ENCODE measurements at regions not wholly inside any gene's neighbourhood (a gene's known extent, or its start where the extent isn't known, plus 50 kb on each side); places are given as distances from the start of the nearest gene placed in this dataset.

DNA sequence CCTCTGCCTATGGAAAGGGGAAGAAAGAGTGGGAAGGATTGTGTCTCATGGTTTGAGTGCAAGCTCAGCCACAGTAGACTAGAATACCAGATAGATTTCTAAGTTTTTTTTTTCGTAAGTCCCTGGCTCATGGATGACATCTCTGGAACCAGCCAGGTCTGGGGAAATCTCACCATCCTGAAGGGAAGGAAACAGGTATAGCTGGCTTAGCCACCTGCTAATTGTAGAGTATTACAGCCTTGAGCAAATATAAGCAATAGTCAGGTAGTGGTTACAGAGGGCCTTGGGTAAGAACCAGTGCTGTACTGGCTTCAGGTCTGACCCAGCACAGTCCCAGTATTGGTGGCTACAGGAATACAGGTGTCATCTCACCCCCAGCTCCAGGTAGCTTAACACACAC, 500.9 kb upstream of the PRMT6 start:
- H3K4me3 ChIP-seq (ENCODE audit: low read depth, low read length): no peak overlapping the region
- H3K27me3 ChIP-seq (ENCODE audit: control insufficient read depth, insufficient read depth, low read length): no peaks in the 10 kb centered on the region
- no peak for DNase-seq (ENCODE audit: low read depth)
- H3K36me3 ChIP-seq (ENCODE audit: control insufficient read depth, insufficient read depth, low read length): no peaks in the 10 kb centered on the region
- TF ChIP-seq, protein P1, sequence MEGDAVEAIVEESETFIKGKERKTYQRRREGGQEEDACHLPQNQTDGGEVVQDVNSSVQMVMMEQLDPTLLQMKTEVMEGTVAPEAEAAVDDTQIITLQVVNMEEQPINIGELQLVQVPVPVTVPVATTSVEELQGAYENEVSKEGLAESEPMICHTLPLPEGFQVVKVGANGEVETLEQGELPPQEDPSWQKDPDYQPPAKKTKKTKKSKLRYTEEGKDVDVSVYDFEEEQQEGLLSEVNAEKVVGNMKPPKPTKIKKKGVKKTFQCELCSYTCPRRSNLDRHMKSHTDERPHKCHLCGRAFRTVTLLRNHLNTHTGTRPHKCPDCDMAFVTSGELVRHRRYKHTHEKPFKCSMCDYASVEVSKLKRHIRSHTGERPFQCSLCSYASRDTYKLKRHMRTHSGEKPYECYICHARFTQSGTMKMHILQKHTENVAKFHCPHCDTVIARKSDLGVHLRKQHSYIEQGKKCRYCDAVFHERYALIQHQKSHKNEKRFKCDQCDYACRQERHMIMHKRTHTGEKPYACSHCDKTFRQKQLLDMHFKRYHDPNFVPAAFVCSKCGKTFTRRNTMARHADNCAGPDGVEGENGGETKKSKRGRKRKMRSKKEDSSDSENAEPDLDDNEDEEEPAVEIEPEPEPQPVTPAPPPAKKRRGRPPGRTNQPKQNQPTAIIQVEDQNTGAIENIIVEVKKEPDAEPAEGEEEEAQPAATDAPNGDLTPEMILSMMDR (IDR thresholded peaks at IDR 0.05; ENCODE audit: insufficient read depth, low read length, poor library complexity, severe bottlenecking): no peak

DNA sequence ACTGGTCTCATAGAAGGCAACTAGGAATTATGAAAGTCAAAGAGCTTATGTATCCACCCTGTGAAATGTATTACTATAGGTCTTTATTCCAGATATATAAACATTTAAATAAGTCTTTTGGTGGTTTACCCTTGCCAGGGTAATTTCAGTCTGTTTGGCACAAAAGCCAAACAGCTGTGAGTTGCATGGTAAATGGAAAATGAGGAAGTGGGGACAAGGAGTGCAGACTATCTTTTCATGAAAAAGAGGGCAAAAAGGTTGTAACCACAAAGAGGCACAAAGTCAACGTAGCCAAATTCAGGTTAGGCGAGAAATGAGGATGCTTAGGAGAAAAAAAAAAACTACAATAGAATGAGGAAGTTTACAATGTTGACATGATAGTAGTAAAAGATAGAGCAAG, 492.3 kb upstream of the PRMT6 start:
- DNase-seq (ENCODE audit: low read depth): no peak
- no peaks in the 10 kb centered on the region for H3K27me3 ChIP-seq (ENCODE audit: control insufficient read depth, insufficient read depth, low read length)
- TF ChIP-seq, protein P1 (IDR thresholded peaks at IDR 0.05; ENCODE audit: insufficient read depth, low read length, poor library complexity, severe bottlenecking): no peak

DNA sequence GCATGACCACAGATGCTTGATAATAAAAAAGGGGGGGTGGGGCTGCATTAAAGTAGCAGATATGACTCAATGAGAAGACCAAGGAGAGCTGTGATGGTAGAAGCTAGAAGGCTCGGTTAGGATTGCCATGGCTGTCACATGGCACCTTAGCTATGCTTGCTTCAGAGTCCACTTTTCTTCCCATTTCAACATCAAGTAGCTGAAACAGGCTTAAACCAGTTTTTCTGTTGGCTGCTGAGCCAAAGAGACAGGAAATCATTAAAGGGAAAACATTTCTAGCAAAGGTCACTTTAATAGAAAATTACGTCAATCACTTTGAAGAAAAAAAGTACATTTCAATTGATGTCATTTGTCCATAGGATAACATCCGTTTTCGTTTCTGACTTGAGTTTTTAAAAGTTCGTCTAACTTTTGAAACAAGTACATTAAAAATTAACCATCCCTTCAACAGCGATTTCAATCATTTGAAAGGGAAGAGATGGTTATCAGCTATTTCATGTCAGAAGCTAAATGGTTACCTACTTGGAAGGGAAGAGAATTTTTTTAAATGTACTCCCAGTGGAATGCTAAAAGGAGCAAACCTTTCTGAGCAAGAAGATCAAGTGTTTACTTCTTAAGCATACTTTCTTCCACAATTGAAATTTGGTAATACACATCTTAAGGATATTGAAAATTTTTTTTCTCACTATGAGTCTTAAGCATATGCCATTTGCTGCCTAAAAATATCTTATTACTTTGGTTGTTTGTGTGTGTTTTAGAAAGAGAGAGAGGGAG, 488.1 kb upstream of the PRMT6 start:
- H3K27me3 ChIP-seq (ENCODE audit: control insufficient read depth, insufficient read depth, low read length): no peaks in the 10 kb centered on the region
- no peaks in the 10 kb centered on the region for H3K36me3 ChIP-seq (ENCODE audit: control insufficient read depth, insufficient read depth, low read length)
- TF ChIP-seq, protein P1 (IDR thresholded peaks at IDR 0.05; ENCODE audit: insufficient read depth, low read length, poor library complexity, severe bottlenecking): no peak
- H3K4me3 ChIP-seq (ENCODE audit: low read depth, low read length): no peak overlapping the region
- no peak for DNase-seq (ENCODE audit: low read depth)

More for the DNA sequence above, 492.3 kb upstream of the PRMT6 start:
- H3K4me3 ChIP-seq (ENCODE audit: low read depth, low read length): no peak overlapping the region
- no peaks in the 10 kb centered on the region for H3K36me3 ChIP-seq (ENCODE audit: control insufficient read depth, insufficient read depth, low read length)

DNA sequence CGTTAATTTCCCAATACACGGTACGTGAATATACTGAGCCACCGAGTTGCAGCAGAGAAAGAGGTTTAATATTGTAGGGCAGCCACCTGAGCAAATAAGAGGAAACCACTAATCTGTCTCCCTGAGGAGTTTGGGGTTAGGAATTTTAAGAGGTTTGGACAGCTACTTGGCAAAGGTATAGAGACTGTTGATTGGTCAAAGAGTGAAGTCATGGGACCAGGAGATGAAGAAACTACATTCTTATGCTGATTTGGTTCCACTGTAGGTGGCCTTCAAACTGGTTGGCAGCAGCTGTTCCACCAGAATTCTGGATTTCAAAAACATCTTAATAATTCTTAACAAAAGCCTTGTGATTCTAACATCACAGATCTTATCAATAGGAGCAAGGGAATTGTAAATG, 485.4 kb upstream of the PRMT6 start:
- H3K36me3 ChIP-seq (ENCODE audit: control insufficient read depth, insufficient read depth, low read length): no peaks in the 10 kb centered on the region
- H3K27me3 ChIP-seq (ENCODE audit: control insufficient read depth, insufficient read depth, low read length): no peaks in the 10 kb centered on the region
- H3K4me3 ChIP-seq (ENCODE audit: low read depth, low read length): no peak overlapping the region
- DNase-seq (ENCODE audit: low read depth): no peak
- TF ChIP-seq, protein P1 (IDR thresholded peaks at IDR 0.05; ENCODE audit: insufficient read depth, low read length, poor library complexity, severe bottlenecking): no peak

DNA sequence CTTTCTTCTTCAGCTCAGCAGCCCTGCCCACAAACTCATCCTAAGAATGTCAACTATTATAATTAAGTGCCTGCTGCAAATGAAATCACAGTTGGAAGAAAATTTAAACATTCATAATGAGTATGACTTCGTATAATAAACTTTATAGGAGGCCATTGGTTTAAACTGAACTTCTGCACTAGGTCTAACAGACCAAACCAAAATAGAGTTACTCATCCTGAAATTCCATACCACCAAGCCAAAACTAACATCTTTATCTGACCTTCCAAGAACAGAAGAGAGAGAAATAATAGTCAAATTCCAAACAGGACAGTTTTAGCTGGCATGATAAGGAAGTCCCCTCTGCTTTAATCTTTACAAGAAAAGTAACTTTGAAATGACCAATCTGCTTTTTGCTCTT, 472.4 kb upstream of the PRMT6 start:
- H3K36me3 ChIP-seq (ENCODE audit: control insufficient read depth, insufficient read depth, low read length): no peaks in the 10 kb centered on the region
- no peak for DNase-seq (ENCODE audit: low read depth)
- TF ChIP-seq, protein P1 (IDR thresholded peaks at IDR 0.05; ENCODE audit: insufficient read depth, low read length, poor library complexity, severe bottlenecking): no peak
- H3K27me3 ChIP-seq (ENCODE audit: control insufficient read depth, insufficient read depth, low read length): no peaks in the 10 kb centered on the region
- H3K4me3 ChIP-seq (ENCODE audit: low read depth, low read length): no peak overlapping the region

DNA sequence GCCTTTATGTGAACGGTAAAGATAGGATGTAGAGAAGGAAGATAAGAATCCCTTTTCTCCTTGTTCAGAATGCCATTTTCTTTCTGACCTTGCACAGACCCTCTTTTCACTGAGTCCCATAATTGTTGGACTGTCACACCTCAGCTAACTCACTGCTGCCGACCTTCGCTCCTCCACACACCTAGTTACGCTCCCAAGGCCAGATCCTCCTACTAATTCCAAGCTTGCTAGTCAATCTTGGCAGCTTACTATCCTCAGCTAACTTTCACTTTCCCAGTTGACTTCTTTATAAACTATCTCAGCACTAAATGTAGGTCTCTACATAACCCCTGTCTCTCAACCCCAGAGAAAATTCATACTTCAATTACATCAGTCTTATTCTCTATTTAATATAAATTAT, 471.8 kb upstream of the PRMT6 start:
- TF ChIP-seq, protein P1 (IDR thresholded peaks at IDR 0.05; ENCODE audit: insufficient read depth, low read length, poor library complexity, severe bottlenecking): no peak
- Histone ChIP-seq H3K36me3 (ENCODE audit: control insufficient read depth, insufficient read depth, low read length) (no peaks in the 10 kb centered on the region), H3K27me3 (ENCODE audit: control insufficient read depth, insufficient read depth, low read length) (no peaks in the 10 kb centered on the region), H3K4me3 (ENCODE audit: low read depth, low read length) (no peak overlapping the region)
- DNase-seq (ENCODE audit: low read depth): no peak
